GDM1 (cell line): ENCODE measurements at regions not wholly inside any gene's neighbourhood (a gene's known extent, or its start where the extent isn't known, plus 50 kb on each side); places are given as distances from the start of the nearest gene placed in this dataset.
"Not testable (repeated sequence)": the region's sequence is repeated elsewhere in the genome, so short reads cannot be mapped to it uniquely, and the experiment has no call there.

Experiments used
- DNase-seq: peaks from one replicate; lab custom pipeline; 2025; lab: John Stamatoyannopoulos, UW

DNA sequence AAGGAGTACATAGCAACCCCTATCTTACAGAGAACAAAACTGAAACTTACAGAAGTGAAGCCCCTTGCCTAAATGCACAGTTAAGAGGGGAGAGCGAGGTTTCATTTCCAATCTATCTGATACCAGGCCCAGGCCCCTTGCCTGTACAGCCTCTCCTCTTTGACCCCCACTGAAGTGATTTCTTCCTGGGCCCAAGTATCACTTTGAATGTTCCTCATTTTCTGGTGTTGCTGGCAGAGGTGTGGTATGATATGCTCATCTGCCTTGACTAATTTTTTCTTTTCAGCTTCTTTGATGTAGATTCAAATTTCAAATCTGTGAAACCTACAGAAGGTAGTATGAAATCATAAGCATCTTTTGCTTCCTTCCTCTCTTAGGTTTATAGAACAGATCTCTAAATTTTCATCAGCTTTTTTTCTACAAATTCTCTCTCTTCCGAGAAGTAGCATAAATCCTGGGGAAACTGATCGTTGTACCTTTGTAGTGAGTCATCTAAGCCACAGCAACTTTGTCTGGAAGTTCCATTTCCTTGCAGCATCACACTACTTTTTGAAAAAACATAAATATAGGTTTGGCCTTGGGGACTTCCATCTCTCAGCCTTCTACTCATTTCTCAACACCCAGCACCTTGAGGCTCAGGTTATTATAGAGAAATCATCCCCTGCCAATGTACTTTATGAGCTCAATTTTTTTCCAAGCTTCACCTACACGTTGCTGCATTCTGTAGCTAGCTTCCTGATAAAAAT, 402.4 kb upstream of the PTGER4 start:
- DNase-seq: no peak

DNA sequence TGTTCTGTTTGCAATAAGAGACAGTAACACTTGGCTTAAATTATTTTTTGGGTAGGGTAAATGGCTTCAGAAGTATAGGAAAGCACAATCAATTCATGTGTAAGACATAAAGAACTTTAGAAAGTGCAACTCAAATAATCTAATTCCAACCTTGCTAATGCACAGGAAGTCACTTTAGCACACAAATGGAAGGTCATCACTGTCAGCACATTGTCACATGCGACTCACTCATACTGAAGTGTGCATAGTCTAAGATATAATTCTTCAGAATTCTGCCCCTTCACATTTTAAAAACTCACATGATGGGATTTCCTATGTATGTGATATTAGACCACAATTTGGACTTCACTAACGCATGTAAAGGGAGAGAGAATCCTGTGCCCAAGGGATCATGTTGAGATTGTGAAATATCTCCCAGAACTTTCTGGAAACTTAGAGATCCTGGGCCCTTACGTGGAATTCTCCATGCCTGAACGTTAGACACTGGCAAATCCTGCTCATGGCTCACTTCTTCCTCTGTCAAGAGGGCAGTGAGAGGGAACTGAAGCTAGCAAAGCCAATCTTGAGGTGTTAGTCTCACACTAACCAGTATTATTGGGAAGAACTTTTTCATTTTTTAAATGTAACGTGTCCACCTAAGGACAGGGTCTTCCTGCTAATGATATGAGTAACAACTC, 403.2 kb upstream of the PTGER4 start:
- DNase-seq: no peak

DNA sequence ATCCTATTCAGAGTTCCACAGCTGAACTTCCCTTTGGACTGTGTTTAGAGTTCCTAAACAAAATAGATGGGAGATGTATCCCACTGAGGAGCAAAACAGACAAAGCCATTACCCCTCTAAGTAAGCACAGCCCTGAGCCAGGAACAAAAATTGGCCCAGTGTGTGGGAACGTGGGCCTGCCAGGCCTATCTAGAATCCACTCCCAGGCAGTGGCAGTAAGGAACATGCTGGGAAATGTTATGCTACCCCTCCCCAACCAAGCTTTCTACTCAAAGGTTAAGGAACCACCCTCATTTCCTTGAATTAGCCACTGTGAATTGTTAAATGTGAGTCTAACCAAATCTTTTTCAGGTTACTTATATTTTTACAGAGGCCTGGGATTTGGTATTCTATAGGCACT, 405.1 kb upstream of the PTGER4 start:
- DNase-seq: no peak

DNA sequence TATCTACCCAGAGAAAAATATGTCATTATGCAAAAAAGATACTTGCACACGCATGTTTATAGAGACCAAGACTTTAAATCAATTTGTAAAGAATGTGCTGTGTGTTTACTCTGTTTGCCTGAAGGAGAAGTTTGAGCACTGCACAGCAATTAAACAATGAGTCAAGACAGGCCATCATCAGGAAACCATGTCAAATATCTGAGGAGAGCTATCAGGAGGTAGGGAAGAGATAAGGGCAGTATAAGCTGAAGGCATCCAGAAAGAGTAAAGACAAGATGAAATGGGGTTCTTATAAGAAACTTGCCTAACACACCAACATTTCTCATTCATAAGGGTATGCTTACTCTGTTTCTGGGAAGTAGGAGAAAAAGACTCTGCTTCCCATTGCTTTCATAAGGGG, 405.8 kb upstream of the PTGER4 start:
- no peak for DNase-seq

DNA sequence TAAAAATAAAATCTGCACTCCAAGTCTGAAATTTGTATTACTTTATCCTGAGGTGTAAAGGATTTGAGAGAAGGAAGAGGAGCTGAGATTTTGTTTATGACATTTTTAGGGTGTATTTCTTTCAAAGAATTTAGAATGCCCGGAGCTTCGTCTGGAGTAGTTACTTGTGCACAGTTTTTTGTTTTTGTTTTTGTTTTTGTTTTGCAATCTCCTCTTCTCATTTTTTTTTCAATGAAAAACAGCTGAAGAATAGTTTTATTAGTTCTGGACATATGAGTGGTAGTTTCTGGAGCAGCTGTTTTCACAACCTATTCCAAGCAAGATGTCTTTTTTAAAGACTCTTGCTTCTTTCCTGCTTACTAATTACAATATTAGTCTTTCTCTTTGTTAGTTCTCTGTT, 408.2 kb upstream of the PTGER4 start:
- no peak for DNase-seq

DNA sequence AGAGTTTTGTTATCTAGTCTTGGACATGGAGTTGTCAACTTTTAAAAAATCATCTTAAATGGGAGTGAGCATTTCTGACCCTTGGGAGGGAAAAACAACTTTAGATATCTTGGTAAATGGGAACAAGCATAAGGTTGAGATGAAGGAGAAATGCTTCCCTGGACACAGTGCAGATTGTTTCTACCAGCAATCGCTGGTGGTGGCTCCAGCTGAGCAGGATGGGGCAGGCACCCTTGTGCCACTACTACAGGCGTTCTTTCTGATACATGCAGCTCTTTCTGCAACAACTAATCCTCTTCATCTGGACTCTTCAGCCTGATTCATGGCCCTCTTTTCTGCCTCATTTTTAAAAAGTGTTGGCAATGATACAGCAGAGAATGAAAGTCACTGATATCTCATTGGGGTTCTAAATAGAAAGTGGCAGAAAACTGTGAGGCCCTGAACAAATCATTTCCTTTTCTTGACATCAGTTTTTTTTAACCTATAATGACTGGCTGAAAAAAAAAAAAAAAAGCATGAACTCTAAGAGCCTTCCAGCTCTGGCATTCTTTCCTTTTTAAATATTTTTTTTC, 409.4 kb upstream of the PTGER4 start:
- DNase-seq: no peak

DNA sequence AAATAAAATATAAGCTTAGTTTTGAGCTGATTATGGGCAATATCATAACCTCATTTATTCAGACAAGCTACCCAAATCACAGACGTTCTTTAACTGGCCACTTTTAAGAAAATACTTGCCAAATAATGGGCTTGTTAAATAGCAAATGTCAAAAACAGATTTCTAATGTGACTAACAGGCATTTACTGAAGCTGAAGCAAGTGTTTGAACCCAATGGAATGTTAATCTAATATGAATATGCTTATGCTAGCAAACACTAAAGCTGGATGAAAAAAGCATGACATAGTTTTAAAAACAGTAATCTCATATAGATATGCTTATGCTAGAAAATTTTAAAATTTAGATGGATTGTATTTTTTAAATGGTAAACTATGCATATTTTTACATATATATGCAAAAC, 411.6 kb upstream of the PTGER4 start:
- DNase-seq: no peak

DNA sequence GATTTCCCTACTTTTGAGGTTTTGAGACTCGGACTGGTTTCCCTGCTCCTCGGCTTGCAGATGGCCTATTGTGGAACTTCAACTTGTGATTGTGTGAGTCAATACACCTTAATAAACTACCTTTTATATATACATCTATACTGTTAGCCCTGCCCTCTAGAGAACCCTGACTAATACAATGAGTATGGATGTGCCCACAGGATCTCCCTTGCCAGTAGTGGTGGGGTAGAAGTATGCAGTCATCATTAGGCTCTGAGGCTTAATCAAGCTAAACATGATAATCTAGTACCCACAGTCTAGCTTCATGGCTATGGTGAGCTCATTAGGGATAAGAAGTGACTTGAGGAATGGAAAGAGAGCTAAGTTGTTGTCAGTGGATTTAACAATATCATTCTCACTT, 412.8 kb upstream of the PTGER4 start:
- no peak for DNase-seq

DNA sequence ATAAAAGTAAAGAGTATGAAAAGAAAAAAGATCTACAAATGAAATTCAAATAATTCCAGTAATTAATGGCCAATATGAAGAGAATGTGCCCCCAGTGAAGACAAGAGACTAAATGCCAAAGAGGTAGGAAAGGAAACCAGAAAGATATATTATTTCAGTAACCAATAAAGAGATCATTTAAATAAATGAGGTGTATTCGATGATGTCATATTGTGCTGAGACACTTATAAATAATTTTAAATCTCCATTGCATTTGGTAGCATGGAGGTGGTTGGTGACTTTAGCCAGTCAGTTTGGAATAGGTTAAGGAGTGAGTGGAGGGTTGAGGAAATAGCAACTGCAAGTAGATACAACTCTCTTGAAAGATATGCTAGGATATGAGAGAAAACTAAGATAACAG, 417.7 kb upstream of the PTGER4 start:
- DNase-seq: no peak

DNA sequence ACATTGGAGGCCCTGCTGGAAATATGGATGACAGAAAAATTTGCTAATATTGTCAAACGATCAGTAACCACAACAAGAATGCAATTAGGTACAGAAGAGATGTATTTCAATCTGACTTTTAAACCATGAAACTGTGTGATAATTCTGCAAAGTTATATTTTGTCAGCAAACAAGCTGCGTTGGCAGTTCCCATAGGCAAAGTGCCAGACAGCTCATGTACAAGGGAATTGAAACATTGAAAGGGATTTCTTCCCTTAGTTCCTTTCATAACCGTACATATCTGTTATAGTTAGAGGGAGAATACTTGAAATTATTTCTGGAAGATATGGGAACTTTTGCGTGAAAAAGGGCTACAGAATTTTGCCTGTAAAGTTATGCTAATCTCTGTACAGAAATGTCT, 419.4 kb upstream of the PTGER4 start:
- DNase-seq: no peak

DNA sequence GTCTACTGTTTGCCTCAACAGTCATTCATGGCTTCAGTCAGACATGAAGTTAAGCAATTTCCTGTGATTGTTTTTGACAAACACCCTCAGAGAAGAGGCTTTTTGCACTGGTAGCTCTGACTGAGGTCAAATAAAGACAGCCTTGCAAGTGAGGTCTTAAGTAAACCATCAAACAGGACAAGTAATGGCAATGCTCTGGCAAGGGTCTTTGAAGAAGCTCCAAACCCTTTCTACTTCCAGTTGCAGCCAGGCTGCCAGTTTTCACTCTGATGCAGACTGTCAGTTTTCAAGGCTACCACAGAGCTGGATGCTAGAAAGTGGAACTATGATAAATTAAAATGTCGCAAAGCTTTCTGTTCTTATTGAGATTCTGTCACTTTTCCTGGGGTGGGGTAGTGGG, 421.5 kb upstream of the PTGER4 start:
- no peak for DNase-seq

DNA sequence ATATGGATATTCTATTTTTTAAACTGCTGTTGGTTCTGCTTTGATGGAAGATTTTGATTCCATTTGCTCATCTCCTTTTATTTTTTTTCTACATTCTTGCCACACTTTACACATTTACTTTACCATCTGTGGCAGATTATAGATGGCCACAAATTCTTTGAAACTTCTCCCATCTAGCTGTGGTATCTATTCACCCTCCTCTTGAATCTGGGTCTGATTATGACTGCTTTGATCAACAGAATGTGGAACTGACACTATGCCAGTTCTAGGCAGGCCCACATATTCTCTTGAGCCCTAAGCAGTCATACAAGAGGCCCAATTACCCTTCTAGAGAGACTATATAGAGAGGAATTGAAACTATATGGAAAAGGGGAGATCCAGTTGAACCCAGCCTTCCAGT, 439.0 kb upstream of the PTGER4 start:
- DNase-seq: no peak

DNA sequence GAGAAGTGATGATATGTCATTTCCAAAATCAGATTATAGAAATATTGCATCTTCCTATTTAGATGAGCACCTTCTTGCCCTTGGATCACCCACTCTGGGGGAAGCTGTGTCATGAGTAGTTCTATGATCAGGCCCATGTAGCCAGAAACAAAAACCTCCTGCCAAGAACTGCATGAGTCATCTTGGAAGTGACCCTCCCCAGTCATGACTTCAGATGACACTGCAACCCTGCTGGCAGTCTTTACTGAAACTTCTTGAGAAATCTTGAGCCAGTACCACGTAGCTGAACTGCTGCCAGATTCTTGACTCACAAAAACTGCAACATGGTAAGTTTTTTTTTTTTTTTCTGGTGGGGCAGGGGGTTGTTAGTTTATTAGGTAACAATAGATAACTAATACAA, 439.6 kb upstream of the PTGER4 start:
- no peak for DNase-seq

DNA sequence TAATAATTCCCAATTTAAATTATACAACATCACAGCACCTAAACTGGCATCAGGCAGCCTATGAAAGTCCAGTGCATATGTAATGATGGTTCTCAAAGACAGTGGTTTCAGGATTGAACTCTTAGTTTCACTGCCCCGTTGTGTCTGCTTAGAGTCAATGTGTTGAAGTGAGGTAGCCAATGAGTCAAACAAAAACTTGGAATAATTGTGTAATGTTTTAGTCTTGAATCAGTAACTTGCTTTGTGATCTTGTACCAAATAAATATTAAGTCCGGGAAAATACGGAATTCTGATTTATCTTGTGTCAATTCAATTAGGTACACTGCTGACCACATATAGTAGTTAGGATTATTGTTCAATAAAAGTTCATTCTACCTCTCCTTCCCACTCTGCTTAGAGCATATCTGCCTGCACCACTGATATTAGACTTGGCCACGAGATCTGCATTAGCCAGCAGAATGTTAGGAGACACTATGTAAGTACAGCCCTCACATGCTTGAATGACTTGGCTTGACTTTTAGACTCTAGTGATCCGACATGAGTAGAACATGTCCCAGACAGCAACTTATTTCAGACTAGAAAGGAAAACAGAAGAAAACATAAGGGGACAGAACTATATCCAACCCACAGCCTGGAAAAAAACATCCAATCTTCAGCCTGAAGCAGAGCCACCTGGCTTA, 441.5 kb upstream of the PTGER4 start:
- DNase-seq: no peak

DNA sequence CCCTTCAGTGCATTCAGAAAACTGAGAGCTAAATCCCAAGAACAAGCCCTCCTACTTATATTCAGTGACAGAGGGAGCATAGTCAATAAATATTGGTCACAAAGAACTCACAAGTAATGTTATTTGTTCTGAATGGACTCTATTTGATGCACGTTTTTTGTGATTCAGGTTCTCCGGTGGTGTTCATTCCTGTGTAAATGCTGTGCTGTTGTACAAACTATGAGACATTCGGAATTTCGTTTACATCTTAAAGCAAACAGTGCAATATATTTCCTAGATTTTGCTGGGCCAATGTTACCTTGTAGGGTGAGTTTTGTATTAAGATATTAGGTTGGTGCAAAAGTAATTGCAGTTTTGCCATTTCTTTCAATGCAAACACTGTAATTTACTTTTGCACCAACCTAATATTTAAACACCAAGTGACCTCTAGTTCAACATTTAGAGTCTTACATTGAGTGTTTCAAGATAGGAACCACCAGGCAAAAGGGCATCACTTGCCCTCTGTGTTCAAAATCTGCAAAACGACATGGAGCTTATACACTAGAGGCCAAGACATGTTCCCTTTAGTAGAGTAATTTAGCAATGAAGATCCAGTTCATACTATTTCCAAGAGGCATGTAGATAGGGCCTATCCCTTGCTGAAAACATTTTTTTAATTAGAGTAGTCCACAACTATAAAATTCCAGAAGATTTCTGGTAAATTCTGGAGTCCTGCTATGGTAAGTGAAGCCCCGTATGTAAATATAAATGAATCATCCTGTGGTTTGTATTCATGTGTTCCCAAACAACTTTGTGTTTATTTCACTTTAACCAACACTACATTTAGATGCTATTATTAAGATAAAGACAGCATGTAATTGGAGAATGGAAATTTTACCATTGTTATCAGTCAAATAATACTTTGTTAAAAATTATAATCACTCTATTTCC, 444.0 kb upstream of the PTGER4 start:
- no peak for DNase-seq

DNA sequence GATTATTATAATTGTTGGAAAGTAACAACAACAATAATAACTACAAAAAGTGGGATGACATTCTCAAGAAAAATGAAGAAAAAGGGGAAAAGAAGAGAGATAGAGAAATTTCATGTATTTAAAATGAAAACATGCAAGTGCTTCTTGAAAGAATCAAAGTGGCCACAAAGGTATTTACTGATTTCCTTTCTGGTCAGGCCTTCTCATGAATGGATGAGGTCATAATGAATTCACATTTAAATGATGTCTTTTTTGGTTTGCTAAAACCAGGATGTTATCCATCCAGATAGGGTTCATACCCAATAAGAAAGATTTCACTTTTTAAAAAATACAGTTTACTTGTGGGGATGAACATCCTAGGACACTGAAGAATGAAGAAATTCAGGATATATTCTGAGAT, 446.4 kb upstream of the PTGER4 start:
- DNase-seq: no peak

DNA sequence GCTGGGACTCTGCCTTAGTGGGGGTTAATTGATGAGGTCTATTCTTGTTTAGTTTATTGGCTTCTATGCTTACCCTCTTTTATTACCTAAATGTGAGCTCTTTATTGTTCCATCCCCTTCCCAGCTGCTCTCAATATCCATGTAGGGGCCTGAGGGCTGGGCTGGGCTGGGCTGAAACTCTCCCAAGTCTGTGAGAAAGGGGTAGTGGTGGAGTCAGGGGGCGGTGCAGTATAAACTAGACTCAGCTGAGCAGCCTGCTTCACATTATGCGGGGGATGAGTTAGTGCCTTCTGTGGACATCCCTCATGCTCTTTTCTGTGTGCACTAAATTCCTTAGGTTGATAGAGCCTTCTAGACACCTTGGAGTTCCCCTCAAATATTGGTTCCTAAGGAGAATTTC, 451.8 kb upstream of the PTGER4 start:
- DNase-seq: no peak

DNA sequence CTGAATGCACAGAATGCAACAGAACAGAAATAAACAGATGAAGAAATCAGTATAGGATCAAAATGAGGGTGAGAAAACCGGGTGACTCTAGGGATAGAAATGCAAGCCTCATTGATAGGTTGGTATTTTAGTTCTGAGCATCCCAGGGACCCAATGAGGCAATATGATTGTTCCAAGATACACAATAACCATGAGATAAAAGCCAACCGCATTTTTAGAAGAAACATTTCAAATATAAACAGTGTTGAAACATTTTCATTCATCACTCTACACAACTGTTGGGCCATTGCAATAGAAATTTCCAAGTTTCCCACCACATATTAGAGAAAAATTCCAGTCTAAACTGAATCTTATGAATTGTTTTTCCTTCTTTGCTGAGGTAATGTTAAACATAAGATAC, 452.3 kb upstream of the PTGER4 start:
- no peak for DNase-seq

DNA sequence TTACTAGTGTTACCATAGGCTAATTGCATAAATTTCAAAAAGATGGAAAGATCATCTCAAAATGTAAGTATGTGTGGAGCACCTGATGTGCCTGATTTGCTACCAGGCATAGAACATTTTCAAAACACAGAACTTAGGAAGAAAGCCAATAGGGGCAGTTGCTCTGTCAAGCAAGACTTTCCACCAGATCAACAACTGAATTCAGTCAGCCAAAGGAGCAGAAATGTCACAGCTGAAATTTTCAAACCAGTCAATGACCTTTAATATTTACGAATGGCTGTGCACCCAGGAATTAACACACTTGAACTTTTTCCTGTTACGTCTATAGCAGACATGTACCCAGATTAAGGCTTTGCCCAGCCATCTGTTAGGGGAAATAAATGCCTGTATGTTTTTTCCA, 452.8 kb upstream of the PTGER4 start:
- no peak for DNase-seq

DNA sequence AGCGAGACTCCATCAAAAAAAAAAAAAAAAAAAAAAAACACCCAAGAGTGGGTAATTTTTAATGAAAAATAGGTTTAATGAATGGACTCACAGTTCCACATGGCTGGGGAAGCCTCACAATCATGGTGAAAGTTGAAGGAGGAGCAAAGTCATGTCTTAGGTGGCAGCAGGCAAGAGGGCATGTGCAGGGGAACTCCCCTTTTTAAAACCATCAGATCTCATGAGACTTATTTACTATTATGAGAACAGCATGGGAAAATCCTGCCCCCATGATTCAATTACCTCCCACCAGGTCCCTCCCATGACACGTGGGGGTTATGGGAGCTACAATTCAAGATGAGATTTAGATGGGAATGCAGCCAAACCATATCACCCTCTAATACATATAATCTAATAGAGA, 454.6 kb upstream of the PTGER4 start:
- not testable (repeated sequence) for DNase-seq

DNA sequence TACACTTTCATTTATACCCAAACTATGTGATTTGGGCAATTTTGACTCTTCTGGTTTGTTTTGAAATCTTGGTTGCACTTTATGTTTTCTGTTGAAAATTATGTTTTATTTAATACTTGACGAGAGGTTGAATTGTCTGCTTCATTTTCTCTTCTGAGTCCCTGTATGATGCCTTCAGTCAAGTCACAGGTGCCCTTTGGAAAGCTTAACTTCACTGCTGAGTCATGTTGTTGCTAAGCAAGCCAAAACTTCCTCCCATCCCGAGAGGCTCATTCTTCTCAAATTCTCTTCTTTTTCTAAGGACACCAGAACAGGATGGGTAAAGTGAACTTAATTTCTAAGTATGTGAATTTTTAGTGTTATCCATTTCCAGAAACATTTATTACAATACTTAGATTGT, 455.3 kb upstream of the PTGER4 start:
- DNase-seq: no peak

DNA sequence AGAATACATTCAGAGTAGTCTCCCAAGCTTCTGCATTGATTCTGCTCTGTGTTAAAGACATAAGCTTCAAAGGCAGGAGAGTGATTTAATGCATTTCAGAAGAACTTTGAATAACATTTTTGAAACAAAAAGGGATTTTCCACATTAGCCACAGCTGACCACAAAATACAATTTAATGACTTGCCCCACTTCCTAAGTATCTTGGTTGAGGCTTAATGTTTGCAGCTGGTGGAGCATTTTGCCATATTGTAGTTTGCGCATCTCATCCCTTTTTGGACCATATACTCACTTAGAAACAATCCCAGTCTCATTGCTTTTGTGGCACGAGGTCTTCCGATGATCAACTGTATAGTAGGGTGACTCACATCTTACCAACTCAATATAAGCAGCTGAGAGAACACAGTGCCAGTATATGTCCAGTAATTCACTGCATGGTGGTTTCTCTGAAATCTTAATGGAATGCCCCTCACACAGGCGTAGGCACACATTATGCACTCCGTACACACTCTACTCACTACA, 455.8 kb upstream of the PTGER4 start:
- DNase-seq: no peak
